ENCODE measurements at regions not wholly inside any gene's neighbourhood (a gene's known extent, or its start where the extent isn't known, plus 50 kb on each side); places are given as distances from the start of the nearest gene placed in this dataset.

DNA sequence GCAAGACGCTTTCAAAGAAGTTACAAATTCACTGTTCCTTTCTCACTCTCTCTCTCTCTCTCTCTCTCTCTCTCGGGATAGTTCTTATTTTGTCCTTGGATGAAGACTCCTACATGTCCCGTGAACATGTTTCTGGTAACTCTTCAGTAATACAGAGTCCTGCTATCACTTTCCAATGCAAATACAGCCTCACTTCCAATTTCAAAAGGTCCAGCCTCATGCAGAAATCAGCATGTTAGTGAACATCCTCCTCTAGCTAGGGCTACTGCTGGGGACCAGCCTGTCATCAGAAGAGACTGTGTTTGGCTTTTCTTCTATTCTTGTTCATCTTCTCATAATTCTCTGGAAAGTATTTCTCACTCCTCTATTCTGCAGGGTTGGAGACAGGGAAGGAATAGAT is 1306.7 kb upstream of the CELF4 start:
- Histone ChIP-seq H3K4me3 (no peak overlapping the region), H3K9me3 (no peaks in the 10 kb centered on the region), H3K27me3 (no peaks in the 10 kb centered on the region), H3K4me1 (ENCODE audit: insufficient read depth) (no peaks in the 10 kb centered on the region), H3K36me3 (no peaks in the 10 kb centered on the region), H3K27ac (no peak overlapping the region)
- WGBS, 3 donors = 18 to 34% (median 20%) methylated on average over 3 of the region's 3 CpGs
- DNase-seq = no peak
- intact Hi-C loops (cut with DNase I) = no loop called here
- TF ChIP-seq EP300 (IDR thresholded peaks at IDR 0.05) = no peak

DNA sequence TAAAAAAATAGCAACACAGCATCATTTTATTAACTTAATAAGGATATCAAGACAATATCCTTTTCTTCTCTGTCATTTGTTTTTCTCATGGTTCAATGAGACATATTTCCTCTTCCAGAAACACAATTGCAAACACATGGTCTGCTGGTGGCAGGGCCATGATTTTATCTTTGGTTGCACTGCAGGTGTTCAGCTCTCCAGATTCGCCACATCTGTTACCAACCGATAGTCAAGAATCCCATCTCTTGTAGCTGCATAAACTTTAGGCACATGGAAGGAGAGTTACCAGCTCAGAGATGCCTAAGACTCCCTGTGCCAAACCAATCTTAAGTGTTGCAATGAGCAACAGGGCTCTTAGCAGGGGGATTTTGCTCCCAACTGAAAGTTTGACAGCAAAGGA is 1303.2 kb upstream of the CELF4 start:
- Histone ChIP-seq H3K4me1 (ENCODE audit: insufficient read depth) (no peaks in the 10 kb centered on the region), H3K4me3 (no peak overlapping the region), H3K36me3 (no peaks in the 10 kb centered on the region), H3K27me3 (no peaks in the 10 kb centered on the region), H3K9me3 (no peaks in the 10 kb centered on the region), H3K27ac (no peak overlapping the region)
- TF ChIP-seq, protein P1, sequence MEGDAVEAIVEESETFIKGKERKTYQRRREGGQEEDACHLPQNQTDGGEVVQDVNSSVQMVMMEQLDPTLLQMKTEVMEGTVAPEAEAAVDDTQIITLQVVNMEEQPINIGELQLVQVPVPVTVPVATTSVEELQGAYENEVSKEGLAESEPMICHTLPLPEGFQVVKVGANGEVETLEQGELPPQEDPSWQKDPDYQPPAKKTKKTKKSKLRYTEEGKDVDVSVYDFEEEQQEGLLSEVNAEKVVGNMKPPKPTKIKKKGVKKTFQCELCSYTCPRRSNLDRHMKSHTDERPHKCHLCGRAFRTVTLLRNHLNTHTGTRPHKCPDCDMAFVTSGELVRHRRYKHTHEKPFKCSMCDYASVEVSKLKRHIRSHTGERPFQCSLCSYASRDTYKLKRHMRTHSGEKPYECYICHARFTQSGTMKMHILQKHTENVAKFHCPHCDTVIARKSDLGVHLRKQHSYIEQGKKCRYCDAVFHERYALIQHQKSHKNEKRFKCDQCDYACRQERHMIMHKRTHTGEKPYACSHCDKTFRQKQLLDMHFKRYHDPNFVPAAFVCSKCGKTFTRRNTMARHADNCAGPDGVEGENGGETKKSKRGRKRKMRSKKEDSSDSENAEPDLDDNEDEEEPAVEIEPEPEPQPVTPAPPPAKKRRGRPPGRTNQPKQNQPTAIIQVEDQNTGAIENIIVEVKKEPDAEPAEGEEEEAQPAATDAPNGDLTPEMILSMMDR (IDR thresholded peaks at IDR 0.05) = no peak
- TF ChIP-seq EP300 (IDR thresholded peaks at IDR 0.05) (no peak), POLR2A (IDR thresholded peaks at IDR 0.05) (no peak)
- intact Hi-C loops (cut with DNase I) = no loop called here
- DNase-seq = no peak
- 81 to 93% (median 93%) methylated on average over 2 of the region's 2 CpGs for WGBS, 3 donors

DNA sequence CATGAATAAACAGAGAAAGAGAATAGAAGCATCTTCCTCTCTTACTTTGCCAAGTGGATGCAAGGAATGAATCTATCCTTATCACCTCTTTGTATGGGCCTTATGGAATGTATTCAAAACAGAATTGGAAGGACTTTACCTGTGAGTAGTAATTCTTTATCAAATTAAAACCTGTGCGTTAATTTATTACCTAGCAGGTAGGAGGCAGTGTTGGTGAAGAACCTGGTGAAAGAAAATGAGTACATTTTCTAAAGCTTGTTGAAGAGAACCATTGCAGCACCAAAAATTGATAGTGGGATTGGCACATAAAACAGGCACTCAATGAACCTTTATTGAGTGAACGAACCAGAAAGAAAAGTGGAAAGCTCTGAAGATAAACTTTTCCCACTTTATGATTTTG is 1302.1 kb upstream of the CELF4 start:
- TF ChIP-seq POLR2A (IDR thresholded peaks at IDR 0.05) = no peak
- TF ChIP-seq, protein P1 (IDR thresholded peaks at IDR 0.05) = no peak
- intact Hi-C loops (cut with DNase I) = no loop called here
- DNase-seq = no peak
- Histone ChIP-seq H3K4me1 (ENCODE audit: insufficient read depth) (no peaks in the 10 kb centered on the region), H3K36me3 (no peaks in the 10 kb centered on the region), H3K4me3 (no peak overlapping the region), H3K27ac (no peak overlapping the region), H3K27me3 (no peaks in the 10 kb centered on the region), H3K9me3 (no peaks in the 10 kb centered on the region)
- 87 to 93% (median 91%) methylated on average over 2 of the region's 2 CpGs for WGBS, 3 donors

DNA sequence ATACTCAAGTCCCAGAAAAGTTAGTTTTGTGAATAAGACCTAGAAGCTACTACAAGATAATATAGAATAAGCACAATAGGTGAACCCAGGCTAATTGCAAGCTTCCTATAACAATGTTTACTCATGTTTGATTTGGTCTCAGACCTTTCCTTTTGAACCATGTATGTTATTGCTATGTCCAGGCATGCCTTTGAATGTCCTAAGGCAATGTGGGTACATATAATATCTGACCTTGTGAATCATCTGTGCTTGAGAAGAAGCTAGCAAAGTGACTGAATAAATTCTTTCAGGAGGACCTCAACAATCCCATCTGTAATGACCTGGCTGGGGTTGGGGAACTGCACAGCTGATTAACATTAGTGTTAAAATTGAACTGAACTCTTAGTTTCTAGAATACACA is 1285.9 kb upstream of the CELF4 start:
- Histone ChIP-seq H3K27ac (no peak overlapping the region), H3K9me3 (no peaks in the 10 kb centered on the region), H3K27me3 (no peaks in the 10 kb centered on the region), H3K36me3 (no peaks in the 10 kb centered on the region), H3K4me1 (ENCODE audit: insufficient read depth) (no peaks in the 10 kb centered on the region), H3K4me3 (no peak overlapping the region)
- intact Hi-C loops (cut with DNase I) = no loop called here
- TF ChIP-seq, protein P1 (IDR thresholded peaks at IDR 0.05) = no peak
- no peak for TF ChIP-seq POLR2A (IDR thresholded peaks at IDR 0.05)
- no peak for TF ChIP-seq EP300 (IDR thresholded peaks at IDR 0.05)
- DNase-seq = no peak

DNA sequence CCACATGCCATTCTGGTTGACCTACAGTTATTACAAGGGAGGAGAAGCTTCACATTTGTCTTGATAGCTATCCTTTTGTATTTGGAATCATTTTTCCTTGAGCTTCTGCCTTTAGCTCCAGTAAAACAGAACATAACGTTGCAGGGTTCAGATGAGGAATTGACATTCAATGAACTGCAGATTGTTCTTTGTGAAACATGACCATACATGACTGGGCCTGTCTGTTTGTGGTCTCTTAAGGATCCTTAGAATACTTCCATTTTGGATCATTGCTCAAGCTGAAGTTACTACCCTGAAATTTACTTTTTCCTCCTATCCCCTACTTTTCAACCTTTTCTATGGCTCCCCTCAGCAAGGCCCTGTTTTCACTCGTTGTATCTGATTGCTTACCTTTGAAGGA is 1281.7 kb upstream of the CELF4 start:
- H3K4me3 ChIP-seq = no peak overlapping the region
- H3K27me3 ChIP-seq = no peaks in the 10 kb centered on the region
- intact Hi-C loops (cut with DNase I) = no loop called here
- no peak for TF ChIP-seq EP300 (IDR thresholded peaks at IDR 0.05)
- no peak for TF ChIP-seq POLR2A (IDR thresholded peaks at IDR 0.05)
- TF ChIP-seq, protein P1 (IDR thresholded peaks at IDR 0.05) = no peak
- no peak for DNase-seq
- WGBS, 3 donors = 70 to 77% (median 73%) methylated on average over 2 of the region's 2 CpGs
- no peaks in the 10 kb centered on the region for H3K4me1 ChIP-seq (ENCODE audit: insufficient read depth)
- no peaks in the 10 kb centered on the region for H3K36me3 ChIP-seq
- H3K9me3 ChIP-seq = no peaks in the 10 kb centered on the region
- no peak overlapping the region for H3K27ac ChIP-seq

All from ovary (tissue), 7 donors.